ENCODE measurements at regions not wholly inside any gene's neighbourhood (a gene's known extent, or its start where the extent isn't known, plus 50 kb on each side); places are given as distances from the start of the nearest gene placed in this dataset.

DNA sequence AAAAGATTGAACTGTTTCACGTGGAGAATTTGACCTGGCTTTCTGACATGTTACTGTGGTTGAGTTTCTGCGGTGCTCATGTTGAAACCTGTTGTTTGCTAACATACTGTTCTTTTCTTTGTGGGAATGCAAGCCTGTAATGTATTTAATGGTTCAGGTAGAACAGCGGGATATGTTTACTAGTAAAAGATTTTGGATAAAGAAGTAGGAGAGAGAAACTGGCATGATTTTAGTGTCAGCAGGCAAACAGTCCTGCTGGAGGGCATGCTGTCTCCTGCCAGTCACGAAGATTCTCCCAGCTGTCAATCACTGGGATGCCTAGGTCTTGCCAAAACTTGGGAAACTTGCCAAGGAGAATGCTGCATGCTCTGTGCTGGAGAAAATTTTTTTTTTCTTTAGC is 263.5 kb downstream of the TAF11L14 start:
- FAIRE-seq = no peak
- no peak for DNase-seq (ENCODE audit: insufficient read length)
- no peak for TF ChIP-seq TAF1 (IDR thresholded peaks at IDR 0.05; ENCODE audit: borderline replicate concordance, low read depth, low read length)
- TF ChIP-seq POLR2A (IDR thresholded peaks at IDR 0.05; ENCODE audit: low read depth, low read length) = no peak
- TF ChIP-seq POLR2AphosphoS5 (IDR thresholded peaks at IDR 0.05; ENCODE audit: low read depth, low read length) = no peak

DNA sequence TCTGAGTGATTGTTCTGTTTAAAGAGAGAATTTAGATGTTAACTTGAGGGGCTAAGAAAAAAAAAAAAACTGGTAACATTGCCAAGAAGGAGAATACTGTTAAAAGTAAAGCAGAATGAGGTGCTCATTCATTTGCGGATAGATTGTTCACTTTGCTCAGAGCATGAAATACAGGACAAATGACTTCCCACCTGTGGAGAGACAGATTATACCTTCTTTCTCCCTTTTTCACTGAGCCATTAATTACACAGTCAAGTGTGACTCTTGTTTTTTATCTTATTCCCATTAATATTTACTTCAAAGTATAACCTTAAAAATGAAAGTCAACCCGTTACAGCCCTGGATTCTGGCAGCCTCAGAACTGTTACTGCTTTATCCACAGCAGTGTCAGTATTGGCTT is 264.5 kb downstream of the TAF11L14 start:
- TF ChIP-seq POLR2A (IDR thresholded peaks at IDR 0.05; ENCODE audit: low read depth, low read length) (no peak), POLR2AphosphoS5 (IDR thresholded peaks at IDR 0.05; ENCODE audit: low read depth, low read length) (no peak), TAF1 (IDR thresholded peaks at IDR 0.05; ENCODE audit: borderline replicate concordance, low read depth, low read length) (no peak)
- FAIRE-seq (no peak), DNase-seq (ENCODE audit: insufficient read length) (no peak)

- DNase-seq (ENCODE audit: insufficient read length) (no peak), FAIRE-seq (no peak)
- TF ChIP-seq POLR2AphosphoS5 (IDR thresholded peaks at IDR 0.05; ENCODE audit: low read depth, low read length) = no peak
- no peak for TF ChIP-seq POLR2A (IDR thresholded peaks at IDR 0.05; ENCODE audit: low read depth, low read length)
- TF ChIP-seq TAF1 (IDR thresholded peaks at IDR 0.05; ENCODE audit: borderline replicate concordance, low read depth, low read length) = no peak
Observed at GRCh38 chr5:17907094-17907493, 272.8 kb downstream of the TAF11L14 start.

DNA sequence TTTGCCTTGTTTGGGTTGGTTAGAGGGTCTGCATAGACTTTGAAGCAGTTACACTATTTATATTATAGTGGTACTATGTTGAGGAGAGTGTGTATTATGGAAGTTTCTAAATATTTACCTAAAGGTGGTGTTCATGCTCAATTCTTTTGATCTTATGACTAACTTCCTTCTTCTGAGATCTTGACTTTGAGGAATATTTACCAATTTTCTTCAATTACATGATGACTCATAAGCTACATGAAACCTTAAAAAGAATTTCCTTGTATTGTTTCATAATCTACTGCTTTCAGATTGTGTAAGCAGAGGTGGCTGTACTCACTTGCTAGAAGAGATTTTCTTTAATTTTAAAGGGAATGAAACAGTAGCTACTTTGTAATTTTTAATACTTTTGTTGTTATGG is 276.1 kb downstream of the TAF11L14 start:
- no peak for DNase-seq (ENCODE audit: insufficient read length)
- no peak for TF ChIP-seq TAF1 (IDR thresholded peaks at IDR 0.05; ENCODE audit: borderline replicate concordance, low read depth, low read length)
- TF ChIP-seq POLR2AphosphoS5 (IDR thresholded peaks at IDR 0.05; ENCODE audit: low read depth, low read length) = no peak
- no peak for TF ChIP-seq POLR2A (IDR thresholded peaks at IDR 0.05; ENCODE audit: low read depth, low read length)
- FAIRE-seq = no peak

- DNase-seq (ENCODE audit: insufficient read length) = no peak
- FAIRE-seq = no peak
- no peak for TF ChIP-seq POLR2AphosphoS5 (IDR thresholded peaks at IDR 0.05; ENCODE audit: low read depth, low read length)
- no peak for TF ChIP-seq POLR2A (IDR thresholded peaks at IDR 0.05; ENCODE audit: low read depth, low read length)
- TF ChIP-seq TAF1 (IDR thresholded peaks at IDR 0.05; ENCODE audit: borderline replicate concordance, low read depth, low read length) = no peak
Observed at GRCh38 chr5:17912794-17913193, 278.5 kb downstream of the TAF11L14 start.

GRCh38 chr5:17916446-17916845 is 282.2 kb downstream of the TAF11L14 start:
- DNase-seq (ENCODE audit: insufficient read length) (no peak), FAIRE-seq (no peak)
- TF ChIP-seq POLR2A (IDR thresholded peaks at IDR 0.05; ENCODE audit: low read depth, low read length) (no peak), POLR2AphosphoS5 (IDR thresholded peaks at IDR 0.05; ENCODE audit: low read depth, low read length) (no peak), TAF1 (IDR thresholded peaks at IDR 0.05; ENCODE audit: borderline replicate concordance, low read depth, low read length) (no peak)

DNA sequence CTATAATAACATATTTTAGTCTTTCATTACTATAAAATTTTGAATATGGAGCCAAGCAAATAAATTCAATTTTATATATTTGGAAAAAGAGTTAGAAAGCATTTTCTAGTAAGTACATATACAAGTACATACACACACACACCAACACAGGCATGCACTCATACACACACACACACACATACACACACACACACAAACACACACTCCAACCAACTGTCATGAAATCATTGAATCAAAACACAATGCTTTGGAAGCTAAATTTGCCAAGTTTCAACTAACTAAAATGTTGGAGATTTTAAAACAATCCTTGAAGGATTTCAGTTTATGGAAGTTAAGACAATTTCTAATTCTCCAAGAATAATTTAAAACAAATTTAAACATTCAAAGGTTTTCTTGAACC is 283.2 kb downstream of the TAF11L14 start:
- TF ChIP-seq POLR2AphosphoS5 (IDR thresholded peaks at IDR 0.05; ENCODE audit: low read depth, low read length) (no peak), TAF1 (IDR thresholded peaks at IDR 0.05; ENCODE audit: borderline replicate concordance, low read depth, low read length) (no peak), POLR2A (IDR thresholded peaks at IDR 0.05; ENCODE audit: low read depth, low read length) (no peak)
- DNase-seq (ENCODE audit: insufficient read length) (no peak), FAIRE-seq (no peak)

DNA sequence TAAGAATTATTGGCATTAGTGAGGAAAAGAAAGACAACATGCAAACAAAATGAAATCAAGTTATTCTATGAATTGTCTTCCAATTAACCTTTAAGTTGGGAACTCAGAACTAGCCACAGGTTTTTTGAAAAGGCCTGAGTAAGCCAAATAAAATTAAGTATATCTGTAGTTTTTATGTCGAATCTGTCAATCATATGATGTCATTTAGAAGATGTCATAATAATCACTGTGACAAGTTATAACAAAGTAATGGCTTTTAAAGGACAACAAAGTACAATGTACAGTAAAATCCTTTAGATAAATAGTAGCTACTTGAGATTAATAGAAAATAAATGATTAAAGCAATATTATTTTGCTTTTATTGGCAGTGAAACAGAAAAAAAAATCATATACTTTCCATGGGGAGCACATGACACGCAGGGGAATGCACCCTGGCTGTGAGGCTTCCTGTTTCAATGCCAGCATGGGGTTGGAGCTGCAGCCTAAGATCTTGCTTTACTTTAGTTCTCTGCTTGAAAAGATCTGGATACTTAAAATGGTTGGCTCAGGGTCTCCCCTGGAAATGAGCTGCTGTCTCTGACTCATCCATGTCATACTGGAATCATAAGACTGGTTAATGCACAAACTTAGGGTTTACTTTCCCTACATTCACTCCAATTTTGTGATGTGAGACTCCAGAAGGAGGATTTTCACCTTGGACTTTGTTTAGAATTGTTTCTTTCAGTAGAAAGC is 284.3 kb downstream of the TAF11L14 start:
- no peak for TF ChIP-seq POLR2AphosphoS5 (IDR thresholded peaks at IDR 0.05; ENCODE audit: low read depth, low read length)
- no peak for TF ChIP-seq POLR2A (IDR thresholded peaks at IDR 0.05; ENCODE audit: low read depth, low read length)
- TF ChIP-seq TAF1 (IDR thresholded peaks at IDR 0.05; ENCODE audit: borderline replicate concordance, low read depth, low read length) = no peak
- FAIRE-seq = no peak
- no peak for DNase-seq (ENCODE audit: insufficient read length)

DNA sequence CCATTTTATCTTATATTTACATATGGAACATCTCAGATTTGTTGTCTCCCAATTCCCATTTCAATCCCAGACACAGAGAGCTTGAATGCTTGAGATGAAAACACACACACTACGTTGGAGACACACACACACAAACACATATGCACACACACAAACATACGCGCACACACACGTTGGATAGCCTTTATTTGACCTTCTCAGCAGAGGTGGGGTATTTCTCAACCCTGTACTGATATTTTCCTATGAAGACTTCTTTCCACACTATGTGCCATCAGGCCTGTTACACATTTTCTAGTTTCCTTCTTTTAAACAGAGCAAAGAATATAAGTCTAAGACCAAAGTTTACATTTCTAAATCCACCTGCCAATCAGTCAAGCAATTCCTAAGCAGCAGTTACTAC is 291.0 kb downstream of the TAF11L14 start:
- FAIRE-seq (no peak), DNase-seq (ENCODE audit: insufficient read length) (no peak)
- TF ChIP-seq POLR2AphosphoS5 (IDR thresholded peaks at IDR 0.05; ENCODE audit: low read depth, low read length) = no peak

- FAIRE-seq = no peak
Observed at GRCh38 chr5:17928581-17928981, 294.3 kb downstream of the TAF11L14 start.

DNA sequence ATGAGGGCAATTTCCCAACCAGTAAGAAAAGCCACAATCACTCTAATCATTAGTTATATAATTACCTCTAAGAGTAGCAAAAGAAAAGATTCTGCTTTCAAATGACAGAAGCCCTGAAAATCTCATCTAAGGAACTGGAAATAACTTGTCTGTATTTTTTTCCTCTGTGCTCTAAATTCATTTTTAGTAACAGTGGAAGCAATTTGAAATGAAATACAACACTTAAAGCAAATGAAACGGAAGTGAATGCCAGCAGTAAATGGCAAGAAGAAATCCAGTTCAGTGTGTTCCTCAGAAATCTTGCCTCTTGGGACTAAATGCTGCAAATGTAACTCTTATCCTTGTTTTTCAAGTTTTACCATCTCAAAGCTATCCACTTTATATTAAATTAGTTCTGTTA is 294.9 kb downstream of the TAF11L14 start:
- FAIRE-seq (no peak), DNase-seq (ENCODE audit: insufficient read length) (no peak)
- TF ChIP-seq POLR2A (IDR thresholded peaks at IDR 0.05; ENCODE audit: low read depth, low read length) (no peak), POLR2AphosphoS5 (IDR thresholded peaks at IDR 0.05; ENCODE audit: low read depth, low read length) (no peak), TAF1 (IDR thresholded peaks at IDR 0.05; ENCODE audit: borderline replicate concordance, low read depth, low read length) (no peak)

More at GRCh38 chr5:17928581-17928981, 294.3 kb downstream of the TAF11L14 start:
- no peak for DNase-seq (ENCODE audit: insufficient read length)
- no peak for TF ChIP-seq POLR2AphosphoS5 (IDR thresholded peaks at IDR 0.05; ENCODE audit: low read depth, low read length)
- TF ChIP-seq TAF1 (IDR thresholded peaks at IDR 0.05; ENCODE audit: borderline replicate concordance, low read depth, low read length) = no peak
- TF ChIP-seq POLR2A (IDR thresholded peaks at IDR 0.05; ENCODE audit: low read depth, low read length) = no peak

DNA sequence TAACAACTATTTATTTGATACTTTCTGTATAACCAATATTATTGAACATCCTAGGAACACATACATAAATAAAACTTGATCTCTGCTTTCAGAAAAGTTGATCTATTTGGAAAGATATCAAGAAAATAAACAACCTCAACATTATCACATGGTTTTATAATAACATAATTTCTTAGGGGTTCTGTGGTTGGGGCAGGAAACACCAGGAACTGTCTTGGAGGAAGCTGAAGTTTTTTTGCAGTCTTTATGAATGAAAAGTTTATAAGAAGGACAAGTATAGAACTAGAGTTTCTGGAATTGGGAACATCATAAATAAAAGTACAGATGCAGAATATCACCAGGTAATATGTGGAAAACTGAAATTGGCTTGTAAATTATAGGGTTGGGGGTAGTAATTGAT is 296.1 kb downstream of the TAF11L14 start:
- no peak for DNase-seq (ENCODE audit: insufficient read length)
- no peak for FAIRE-seq
- TF ChIP-seq POLR2AphosphoS5 (IDR thresholded peaks at IDR 0.05; ENCODE audit: low read depth, low read length) (no peak), POLR2A (IDR thresholded peaks at IDR 0.05; ENCODE audit: low read depth, low read length) (no peak), TAF1 (IDR thresholded peaks at IDR 0.05; ENCODE audit: borderline replicate concordance, low read depth, low read length) (no peak)

Measured in GM12892 (cell line).